Stomach (tissue), 4 donors: ENCODE measurements at regions not wholly inside any gene's neighbourhood (a gene's known extent, or its start where the extent isn't known, plus 50 kb on each side); places are given as distances from the start of the nearest gene placed in this dataset.

Experiments used
- CTCF ChIP-seq, 7 experiments: fragments of 450-650 bp in 4 of 7; fragments of 200-600 bp in 3 of 7; sonication (generic) in 3 of 7; IDR thresholded peaks; one replicate each; pipeline ENCODE4 v1.5.1; 2016 to 2019; ENCODE audit warnings: antibody characterized with exemption in 7 of 7, control low read depth in 2 of 7, mild to moderate bottlenecking in 1 of 7
- POLR2A ChIP-seq, 4 donors: fragments of 450-650 bp; IDR thresholded peaks; one replicate each; pipeline ENCODE4 v1.6.1; 2016; ENCODE audit warnings: antibody characterized with exemption in 4 of 4, control low read depth in 2 of 4, mild to moderate bottlenecking in 1 of 4, moderate library complexity in 1 of 4
- POLR2AphosphoS5 ChIP-seq, 3 donors: sonication (generic); formaldehyde crosslinking; IDR thresholded peaks; one replicate each; pipeline ENCODE4 v1.6.1; 2016; ENCODE audit warnings: antibody characterized with exemption in 3 of 3

GRCh38 chr6:105898286-105898685 is 187.8 kb upstream of the PRDM1 start:
- TF ChIP-seq CTCF (IDR thresholded peaks at IDR 0.05) (no peak), POLR2AphosphoS5 (IDR thresholded peaks at IDR 0.05) (no peak), POLR2A (IDR thresholded peaks at IDR 0.05) (no peak)
